DND-41 (cell line): ENCODE measurements at regions not wholly inside any gene's neighbourhood (a gene's known extent, or its start where the extent isn't known, plus 50 kb on each side); places are given as distances from the start of the nearest gene placed in this dataset.

Experiments used
- EZH2 ChIP-seq: IDR thresholded peaks from 3 replicates; pipeline ENCODE4 v1.6.1; 2012; ENCODE audit warnings: borderline replicate concordance, low read depth, mild to moderate bottlenecking, moderate library complexity, low read length, inconsistent platforms; ENCODE audit not compliant: severe bottlenecking
- TF ChIP-seq, protein P1 (sequence below): IDR thresholded peaks from 2 replicates; pipeline ENCODE4 v1.5.1; 2012; ENCODE audit warnings: borderline replicate concordance, low read length, moderate library complexity, mild to moderate bottlenecking; ENCODE audit not compliant: poor library complexity, severe bottlenecking; ENCODE audit errors: extremely low read depth

DNA sequence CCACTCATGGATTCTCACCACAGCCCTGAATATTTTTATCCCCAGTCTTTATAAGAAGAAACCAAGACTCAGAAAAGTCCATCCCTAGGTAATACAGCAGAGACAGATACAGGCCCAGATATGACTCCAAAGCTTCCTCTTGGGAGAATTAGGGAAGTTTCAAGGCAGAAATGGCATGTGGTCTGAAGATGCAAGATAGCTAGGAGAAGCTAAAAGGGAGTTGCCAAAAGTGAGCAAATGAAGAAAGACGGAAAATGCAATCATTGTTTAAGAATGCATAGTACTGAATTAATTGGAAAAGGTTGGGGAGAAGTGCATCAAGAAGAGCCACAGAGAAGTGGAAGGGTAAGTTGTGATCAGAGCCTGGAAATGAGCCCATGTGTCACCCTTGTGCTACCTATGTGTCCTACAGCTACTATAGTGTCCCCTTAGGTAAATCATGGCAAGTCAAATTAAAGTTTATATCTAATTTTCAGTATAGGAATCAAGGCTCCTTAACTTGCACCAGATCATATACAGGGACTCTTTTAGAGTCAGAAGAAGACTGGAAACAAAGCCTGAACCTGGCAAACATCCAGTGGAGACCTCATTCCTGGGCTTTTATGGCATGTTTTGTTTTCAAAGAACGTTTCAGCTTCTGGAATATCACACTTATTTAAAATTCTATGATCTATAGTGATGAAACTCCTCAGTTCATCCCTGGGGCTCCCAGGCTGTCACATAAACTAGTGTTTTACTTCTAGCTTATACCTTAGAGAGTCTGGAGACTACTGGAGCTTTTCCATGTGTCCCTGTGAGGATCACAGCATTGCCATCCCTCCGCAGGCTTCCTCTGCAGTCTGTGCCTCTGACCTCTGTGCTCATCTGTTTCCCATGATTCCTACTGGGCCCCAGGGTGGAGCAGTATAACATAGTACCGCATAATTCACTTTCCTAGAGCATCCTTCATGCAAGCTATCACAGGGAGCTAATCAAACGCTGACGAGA is 189.0 kb upstream of the CDKN3 start:
- TF ChIP-seq, protein P1, sequence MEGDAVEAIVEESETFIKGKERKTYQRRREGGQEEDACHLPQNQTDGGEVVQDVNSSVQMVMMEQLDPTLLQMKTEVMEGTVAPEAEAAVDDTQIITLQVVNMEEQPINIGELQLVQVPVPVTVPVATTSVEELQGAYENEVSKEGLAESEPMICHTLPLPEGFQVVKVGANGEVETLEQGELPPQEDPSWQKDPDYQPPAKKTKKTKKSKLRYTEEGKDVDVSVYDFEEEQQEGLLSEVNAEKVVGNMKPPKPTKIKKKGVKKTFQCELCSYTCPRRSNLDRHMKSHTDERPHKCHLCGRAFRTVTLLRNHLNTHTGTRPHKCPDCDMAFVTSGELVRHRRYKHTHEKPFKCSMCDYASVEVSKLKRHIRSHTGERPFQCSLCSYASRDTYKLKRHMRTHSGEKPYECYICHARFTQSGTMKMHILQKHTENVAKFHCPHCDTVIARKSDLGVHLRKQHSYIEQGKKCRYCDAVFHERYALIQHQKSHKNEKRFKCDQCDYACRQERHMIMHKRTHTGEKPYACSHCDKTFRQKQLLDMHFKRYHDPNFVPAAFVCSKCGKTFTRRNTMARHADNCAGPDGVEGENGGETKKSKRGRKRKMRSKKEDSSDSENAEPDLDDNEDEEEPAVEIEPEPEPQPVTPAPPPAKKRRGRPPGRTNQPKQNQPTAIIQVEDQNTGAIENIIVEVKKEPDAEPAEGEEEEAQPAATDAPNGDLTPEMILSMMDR, result no peak
- no peak for TF ChIP-seq EZH2
